B cell (primary cell): ENCODE measurements at regions not wholly inside any gene's neighbourhood (a gene's known extent, or its start where the extent isn't known, plus 50 kb on each side); places are given as distances from the start of the nearest gene placed in this dataset.

Source experiments
- ATAC-seq: fragments of 200-7000 bp; cut with Tn5 transposase; one replicate; pipeline ENCODE4 v1.10.0; 2021; ENCODE audit warnings: low read depth, mild to moderate bottlenecking, moderate number of reproducible peaks, moderate library complexity
- CTCF ChIA-PET: fragments of 350-600 bp; sonication (Branson Sonifier 250); formaldehyde crosslinking; loops from one replicate; lab custom pipeline; 2021; ENCODE audit warnings: antibody characterized with exemption, inconsistent platforms; lab: Charles Lee
- POLR2A ChIA-PET: fragments of 350-600 bp; sonication (Branson Sonifier 250); formaldehyde crosslinking; loops from one replicate; lab custom pipeline; 2021; ENCODE audit warnings: antibody characterized with exemption; lab: Charles Lee
- DNase-seq: peaks from one replicate; pipeline ENCODE4 v3.0.0; 2013
- H2AFZ ChIP-seq: 2 replicates; pipeline ENCODE4 v1.6.1; 2012; ENCODE audit warnings: mild to moderate bottlenecking, low read depth, low read length; ENCODE audit not compliant: insufficient read depth, poor library complexity, severe bottlenecking
- H3K27ac ChIP-seq, 2 donors: 1 replicate in 1 of 2; 2 replicates in 1 of 2; pipeline ENCODE4 v1.5.1; 2012 to 2013; ENCODE audit warnings: low read length in 2 of 2, mild to moderate bottlenecking in 2 of 2, moderate library complexity in 1 of 2
- H3K27me3 ChIP-seq, 4 experiments: fragments of 200-600 bp in 1 of 4; sonication (generic) in 1 of 4; replicated peaks in 1 of 4; 1 replicate in 2 of 4; 2 replicates in 2 of 4; pipeline versions ENCODE4 v1.6.1 to v1.7.0; 2013 to 2016; ENCODE audit warnings: low read length in 3 of 4, mild to moderate bottlenecking in 2 of 4, mixed read lengths in 1 of 4, moderate library complexity in 1 of 4; ENCODE audit not compliant: insufficient read depth in 4 of 4, control insufficient read depth in 3 of 4; ENCODE audit errors: control extremely low read depth in 1 of 4
- H3K36me3 ChIP-seq, 2 experiments: replicated peaks in 1 of 2; 1 replicate in 1 of 2; 2 replicates in 1 of 2; pipeline versions ENCODE4 v1.6.1 to v1.7.1; 2013; ENCODE audit warnings: low read length in 1 of 2; ENCODE audit not compliant: insufficient read depth in 2 of 2, control insufficient read depth in 1 of 2; ENCODE audit errors: control extremely low read depth in 1 of 2, extremely low read depth in 1 of 2
- H3K4me1 ChIP-seq, 2 donors: fragments of 200-600 bp in 1 of 2; sonication (generic) in 1 of 2; 1 replicate in 1 of 2; 2 replicates in 1 of 2; pipeline versions ENCODE4 v1.5.1 to v1.6.1; 2013 to 2017; ENCODE audit warnings: low read length in 2 of 2; ENCODE audit not compliant: control insufficient read depth in 2 of 2, insufficient read depth in 2 of 2
- H3K4me2 ChIP-seq: replicated peaks from 2 replicates; pipeline ENCODE3; 2012; ENCODE audit warnings: mild to moderate bottlenecking, low read depth, low read length; ENCODE audit not compliant: poor library complexity, severe bottlenecking
- H3K4me3 ChIP-seq, 5 experiments: fragments of 200-600 bp in 1 of 5; sonication (generic) in 1 of 5; 1 replicate in 3 of 5; 2 replicates in 2 of 5; pipeline versions ENCODE4 v1.5.1 to v1.7.0; 2011 to 2016; ENCODE audit warnings: low read length in 4 of 5, mild to moderate bottlenecking in 4 of 5, low read depth in 2 of 5, control low read depth in 1 of 5, moderate library complexity in 1 of 5; ENCODE audit not compliant: insufficient read depth in 1 of 5; ENCODE audit errors: control extremely low read depth in 1 of 5, extremely low read depth in 1 of 5
- H3K79me2 ChIP-seq: fragments of 200-600 bp; sonication (generic); one replicate; pipeline ENCODE4 v1.6.0; 2016; ENCODE audit warnings: low read length; ENCODE audit not compliant: control insufficient read depth, insufficient read depth
- H3K9ac ChIP-seq: fragments of 200-600 bp; sonication (generic); 2 replicates; pipeline ENCODE4 v1.6.1; 2017; ENCODE audit warnings: mild to moderate bottlenecking, low read length, moderate library complexity
- H3K9me3 ChIP-seq, 3 donors: one replicate each; pipeline versions ENCODE4 v1.6.1 to v1.7.1; 2013; ENCODE audit warnings: low read length in 2 of 3; ENCODE audit not compliant: control insufficient read depth in 2 of 3, insufficient read depth in 1 of 3; ENCODE audit errors: control extremely low read depth in 1 of 3
- H4K20me1 ChIP-seq: 2 replicates; pipeline ENCODE4 v1.6.0; 2012; ENCODE audit warnings: mild to moderate bottlenecking, low read length; ENCODE audit not compliant: insufficient read depth, control insufficient read depth, poor library complexity, severe bottlenecking
- H3K27ac Mint-ChIP-seq: one replicate; pipeline ENCODE4 v1.8.0; 2021; ENCODE audit warnings: mixed read lengths
- H3K27me3 Mint-ChIP-seq: one replicate; pipeline ENCODE4 v1.8.0; 2021; ENCODE audit warnings: mixed read lengths
- H3K4me1 Mint-ChIP-seq: one replicate; pipeline ENCODE4 v1.8.0; 2021; ENCODE audit warnings: mixed read lengths
- H3K4me3 Mint-ChIP-seq: one replicate; pipeline ENCODE4 v1.8.0; 2021; ENCODE audit warnings: mixed read lengths
- H3K9me3 Mint-ChIP-seq: one replicate; pipeline ENCODE4 v1.8.0; 2022; ENCODE audit warnings: mixed read lengths; ENCODE audit not compliant: insufficient read depth
- CTCF ChIP-seq: fragments of 200-600 bp; IDR thresholded peaks from one replicate; pipeline ENCODE4 v1.8.0; 2022; ENCODE audit warnings: antibody characterized with exemption, mild to moderate bottlenecking
- EZH2 ChIP-seq: IDR thresholded peaks from 2 replicates; pipeline ENCODE4 v1.6.1; 2012; ENCODE audit warnings: borderline replicate concordance, low read depth, mild to moderate bottlenecking, moderate library complexity, low read length; ENCODE audit not compliant: insufficient read depth, poor library complexity, severe bottlenecking
- WGBS: methylation state at CpG from one replicate; pipeline ENCODE4 v1.1.5; 2013; ENCODE audit warnings: missing lambda C conversion rate; ENCODE audit not compliant: insufficient coverage; 5-methylcytosine and 5-hydroxymethylcytosine counted together
- intact Hi-C: fragments of 100-400 bp; cut with micrococcal nuclease; formaldehyde crosslinking; loops from one replicate; pipeline ENCODE4 v1.10.0; 2022

GRCh38 chr4:119894650-119895208 is 171.9 kb downstream of the MAD2L1 start:
- Histone ChIP-seq H3K9me3 (no peaks in the 10 kb centered on the region), H3K4me2 (no peak overlapping the region), H3K79me2 (no peaks in the 10 kb centered on the region), H3K9ac (no peak overlapping the region), H3K27ac (no peak overlapping the region), H3K36me3 (no peaks in the 10 kb centered on the region), H3K4me3 (no peak overlapping the region), H3K27me3 (no peaks in the 10 kb centered on the region), H3K4me1 (no peaks in the 10 kb centered on the region), H4K20me1 (no peaks in the 10 kb centered on the region), H2AFZ (no peak overlapping the region)
- Mint-ChIP-seq H3K27me3 (no peaks in the 10 kb centered on the region), H3K4me3 (no peak overlapping the region), H3K27ac (no peak overlapping the region), H3K4me1 (no peaks in the 10 kb centered on the region), H3K9me3 (no peaks in the 10 kb centered on the region)
- DNase-seq (no peak), ATAC-seq (no peak)
- WGBS, result no CpG with 5 or more reads among the region's 3 CpGs
- CTCF ChIA-PET, result no interaction called here
- POLR2A ChIA-PET, result no interaction called here
- TF ChIP-seq CTCF (no peak), EZH2 (no peak)
- intact Hi-C loops, result no loop called here

GRCh38 chr4:119873794-119874325 is 192.8 kb downstream of the MAD2L1 start:
- H3K9me3 ChIP-seq, result no peaks in the 10 kb centered on the region
- no CpG with 5 or more reads among the region's 2 CpGs for WGBS
- H3K27me3 ChIP-seq, result no peaks in the 10 kb centered on the region
- intact Hi-C loops, result no loop called here
- no peak for ATAC-seq
- H3K4me1 Mint-ChIP-seq, result no peaks in the 10 kb centered on the region
- no peaks in the 10 kb centered on the region for H3K4me1 ChIP-seq
- H3K9ac ChIP-seq, result no peak overlapping the region
- ChIA-PET POLR2A (no interaction called here), CTCF (no interaction called here)
- H2AFZ ChIP-seq, result no peak overlapping the region
- no peaks in the 10 kb centered on the region for H4K20me1 ChIP-seq
- H3K79me2 ChIP-seq, result no peaks in the 10 kb centered on the region
- H3K27ac Mint-ChIP-seq, result no peak overlapping the region
- H3K4me3 ChIP-seq, result no peak overlapping the region
- no peak overlapping the region for H3K4me3 Mint-ChIP-seq
- H3K27me3 Mint-ChIP-seq, result no peaks in the 10 kb centered on the region
- no peaks in the 10 kb centered on the region for H3K36me3 ChIP-seq
- TF ChIP-seq CTCF (no peak), EZH2 (no peak)
- no peak overlapping the region for H3K4me2 ChIP-seq
- H3K27ac ChIP-seq, result no peak overlapping the region
- DNase-seq, result no peak
- H3K9me3 Mint-ChIP-seq, result no peaks in the 10 kb centered on the region
